A549 (cell line): ENCODE measurements at regions not wholly inside any gene's neighbourhood (a gene's known extent, or its start where the extent isn't known, plus 50 kb on each side); places are given as distances from the start of the nearest gene placed in this dataset.
A peak's percentile ranks its signal among the peaks of the same experiment; 100 is the strongest.

Source experiments
- ATAC-seq, 2 experiments: fragments of 200-7000 bp in 1 of 2; fragments of >200 bp in 1 of 2; cut with Nextera tagmentation in 1 of 2; cut with Tn5 transposase in 1 of 2; 3 replicates each; pipeline versions ENCODE4 v1.8.0 to v1.9.1; 2018 to 2020; ENCODE audit warnings: mild to moderate bottlenecking in 1 of 2, moderate library complexity in 1 of 2
- CTCF ChIA-PET: fragments of 300-600 bp; sonication (Branson Sonifier 250); formaldehyde crosslinking; extraction: SDS; loops from one replicate; lab custom pipeline; 2021; ENCODE audit warnings: antibody characterized with exemption, inconsistent platforms; lab: Yijun Ruan, JAX
- POLR2A ChIA-PET: fragments of 350-600 bp; formaldehyde crosslinking; extraction: SDS; loops from one replicate; lab custom pipeline; 2021; ENCODE audit warnings: antibody characterized with exemption, inconsistent platforms; lab: Yijun Ruan, JAX
- DNase-seq, 2 experiments: peaks; one replicate each; pipeline versions ENCODE4 v3.0.0 to v3.0.0-alpha.2; 2011 to 2016; ENCODE audit warnings: low read depth in 1 of 2, low spot score in 1 of 2
- FAIRE-seq: peaks from 2 replicates; lab custom pipeline; 2011; peaks lifted over from hg19 to GRCh38; lab: Jason Lieb, UNC
- H3K27ac ChIP-seq, 2 experiments: fragments of >200 bp; sonication (Bioruptor Twin); formaldehyde crosslinking; 3 replicates each; pipeline ENCODE4 v1.5.1; 2016 to 2017
- H3K4me1 ChIP-seq: fragments of >200 bp; sonication (Bioruptor Twin); formaldehyde crosslinking; 3 replicates; pipeline ENCODE4 v1.6.1; 2016
- H3K4me2 ChIP-seq: fragments of >200 bp; sonication (Bioruptor Twin); formaldehyde crosslinking; 3 replicates; pipeline ENCODE4 v1.6.1; 2016
- H3K4me3 ChIP-seq: fragments of >200 bp; sonication (Bioruptor Twin); formaldehyde crosslinking; 3 replicates; pipeline ENCODE4 v1.5.1; 2016
- H3K9me3 ChIP-seq: fragments of >200 bp; sonication (Bioruptor Twin); formaldehyde crosslinking; 3 replicates; pipeline ENCODE4 v1.6.1; 2016
- CBX8 ChIP-seq: fragments of 200-600 bp; sonication (generic); IDR thresholded peaks from 2 replicates; pipeline ENCODE4 v1.6.1; 2016
- CEBPB ChIP-seq, 2 experiments: fragments of >200 bp in 1 of 2; sonication (Bioruptor Twin) in 1 of 2; formaldehyde crosslinking in 1 of 2; IDR thresholded peaks; 2 replicates each; pipeline ENCODE4 v1.6.1; 2012 to 2016
- CHD2 ChIP-seq: fragments of 150-350 bp; IDR thresholded peaks from 2 replicates; pipeline ENCODE4 v1.6.1; 2014; ENCODE audit warnings: low read length; ENCODE audit not compliant: partially characterized antibody
- CTCF ChIP-seq: fragments of >200 bp; sonication (Bioruptor Twin); formaldehyde crosslinking; IDR thresholded peaks from 3 replicates; pipeline ENCODE4 v1.5.1; 2016
- EHMT2 ChIP-seq: fragments of 200-600 bp; sonication (generic); IDR thresholded peaks from 2 replicates; pipeline ENCODE4 v1.6.1; 2016; ENCODE audit warnings: antibody characterized with exemption, low read depth, mild to moderate bottlenecking, moderate library complexity
- EP300 ChIP-seq, 2 experiments: fragments of >200 bp; sonication (Bioruptor Twin); formaldehyde crosslinking; IDR thresholded peaks; 2 replicates in 1 of 2; 3 replicates in 1 of 2; pipeline ENCODE4 v1.6.1; 2016 to 2017
- HDAC2 ChIP-seq: fragments of 200-600 bp; sonication (generic); IDR thresholded peaks from 2 replicates; pipeline ENCODE4 v1.6.1; 2016
- HMGXB4 ChIP-seq: fragments of 250-450 bp; sonication (Bioruptor Pico); IDR thresholded peaks from 2 replicates; pipeline ENCODE4 v1.5.0; 2021; ENCODE audit warnings: mild to moderate bottlenecking, moderate library complexity, borderline replicate concordance
- HOXB5 ChIP-seq: fragments of 250-450 bp; sonication (Bioruptor Pico); IDR thresholded peaks from 2 replicates; pipeline ENCODE4 v1.5.0; 2020; ENCODE audit warnings: mild to moderate bottlenecking, moderate library complexity
- KDM5A ChIP-seq: fragments of 200-600 bp; sonication (generic); IDR thresholded peaks from 2 replicates; pipeline ENCODE4 v1.6.1; 2016; ENCODE audit warnings: antibody characterized with exemption, mild to moderate bottlenecking
- MAFK ChIP-seq: fragments of 450-650 bp; IDR thresholded peaks from 2 replicates; pipeline ENCODE4 v1.6.1; 2014; ENCODE audit not compliant: partially characterized antibody
- MAX ChIP-seq: IDR thresholded peaks from 2 replicates; pipeline ENCODE4 v1.6.1; 2012
- NPAS2 ChIP-seq: fragments of 250-450 bp; sonication (Bioruptor Pico); IDR thresholded peaks from 2 replicates; pipeline ENCODE4 v1.8.0; 2022; ENCODE audit warnings: mild to moderate bottlenecking, moderate library complexity, borderline replicate concordance
- NR3C1 ChIP-seq: fragments of >200 bp; sonication (Bioruptor Twin); formaldehyde crosslinking; IDR thresholded peaks from 3 replicates; pipeline ENCODE4 v1.6.1; 2017
- REST ChIP-seq: fragments of 200-600 bp; sonication (generic); IDR thresholded peaks from 2 replicates; pipeline ENCODE4 v1.6.1; 2016; ENCODE audit warnings: antibody characterized with exemption, mild to moderate bottlenecking, moderate library complexity
- SMC3 ChIP-seq: fragments of >200 bp; sonication (Bioruptor Twin); formaldehyde crosslinking; IDR thresholded peaks from 3 replicates; pipeline ENCODE4 v1.6.1; 2018; ENCODE audit warnings: inconsistent platforms
- SREBF2 ChIP-seq: fragments of 450-650 bp; IDR thresholded peaks from 2 replicates; pipeline ENCODE4 v1.6.1; 2014; ENCODE audit warnings: mild to moderate bottlenecking, moderate library complexity
- ZC3H11A ChIP-seq: fragments of 450-650 bp; IDR thresholded peaks from 2 replicates; pipeline ENCODE4 v1.6.1; 2014; ENCODE audit warnings: antibody characterized with exemption, mild to moderate bottlenecking
- ZNF302 ChIP-seq: fragments of 250-450 bp; sonication (Bioruptor Pico); IDR thresholded peaks from 2 replicates; pipeline ENCODE4 v1.9.0; 2021; ENCODE audit warnings: inconsistent platforms, mild to moderate bottlenecking, moderate library complexity
- ZSCAN20 ChIP-seq: fragments of 250-450 bp; sonication (Bioruptor Pico); IDR thresholded peaks from 2 replicates; pipeline ENCODE4 v1.8.0; 2022; ENCODE audit warnings: mild to moderate bottlenecking, moderate library complexity
- WGBS: methylation state at CpG from one replicate; pipeline ENCODE4 v1.1.6; 2017; ENCODE audit errors: missing lambda C conversion rate; 5-methylcytosine and 5-hydroxymethylcytosine counted together

- no peak for ATAC-seq
- DNase-seq = no peak
- WGBS = 12% methylated on average over 3 of the region's 3 CpGs
- Histone ChIP-seq H3K4me3 (no peak overlapping the region), H3K4me2 (no peak overlapping the region), H3K9me3 (peaks cover 10% of the 10 kb centered on the region), H3K4me1 (no peaks in the 10 kb centered on the region), H3K27ac (no peak overlapping the region)
- FAIRE-seq = no peak
- POLR2A ChIA-PET = no interaction called here
- TF ChIP-seq CTCF (no peak), CBX8 (no peak), EHMT2 (no peak), REST (no peak), ZNF302 (CRISPR knock-in tag) (no peak), KDM5A (no peak), HMGXB4 (CRISPR knock-in tag) (no peak), CHD2 (no peak), HDAC2 (no peak), CEBPB (IDR thresholded peaks at IDR 0.05) (no peak), EP300 (IDR thresholded peaks at IDR 0.05) (no peak), ZSCAN20 (CRISPR knock-in tag) (no peak), HOXB5 (CRISPR knock-in tag) (no peak), SMC3 (no peak), NR3C1 (no peak), MAX (no peak), NPAS2 (no peak), ZC3H11A (no peak)
- CTCF ChIA-PET = no interaction called here
These were observed 691.2 kb downstream of the TAF11L14 start for GRCh38 chr5:18325431-18325830.

- POLR2A ChIA-PET = no interaction called here
- CTCF ChIA-PET = no interaction called here
- peak; percentile 49 for TF ChIP-seq MAFK
- no peak for TF ChIP-seq SREBF2
- no peak overlapping the region for H3K4me2 ChIP-seq
- FAIRE-seq = no peak
- peaks cover 10% of the 10 kb centered on the region for H3K9me3 ChIP-seq
- no peaks in the 10 kb centered on the region for H3K4me1 ChIP-seq
- peak in 1 of 2 experiments; percentile 56 for DNase-seq
- no peak overlapping the region for H3K4me3 ChIP-seq
- ATAC-seq = peak; percentile 43 to 59; a peak in 5 of 6 replicates
- no peak overlapping the region for H3K27ac ChIP-seq
These were observed 695.1 kb downstream of the TAF11L14 start for GRCh38 chr5:18329328-18329727.
